GM21447 (cell line): ENCODE measurements at regions not wholly inside any gene's neighbourhood (a gene's known extent, or its start where the extent isn't known, plus 50 kb on each side); places are given as distances from the start of the nearest gene placed in this dataset.

Experiments used
- ATAC-seq: cut with Tn5 transposase; IDR thresholded peaks from one replicate; pipeline ENCODE4 v1.9.1; 2021; ENCODE audit not compliant: unreplicated experiment

DNA sequence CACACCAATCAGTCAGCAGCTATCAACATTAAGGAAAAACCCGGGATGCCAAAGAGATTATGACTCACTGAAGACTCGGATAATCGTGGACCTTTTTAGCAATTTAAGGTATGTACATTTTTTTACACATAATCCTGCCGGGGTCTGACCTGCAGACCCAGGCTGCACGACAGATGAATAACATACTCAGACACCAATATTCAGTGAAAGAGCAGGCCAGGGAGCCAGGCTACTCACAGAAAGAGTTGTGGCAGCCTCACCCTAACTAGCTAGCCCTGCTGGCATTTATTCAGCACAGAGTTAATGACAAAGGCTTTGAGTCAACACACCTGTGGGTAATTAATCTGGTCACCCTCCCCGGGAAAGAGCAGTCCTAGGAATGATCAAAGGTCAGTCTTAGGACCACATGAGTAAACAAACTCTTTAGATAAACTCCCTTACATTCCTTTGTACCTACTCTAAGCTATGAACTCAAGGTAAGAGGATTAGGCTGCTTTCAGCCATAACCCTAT is 727.5 kb downstream of the TBL1XR1 start:
- ATAC-seq = no peak

DNA sequence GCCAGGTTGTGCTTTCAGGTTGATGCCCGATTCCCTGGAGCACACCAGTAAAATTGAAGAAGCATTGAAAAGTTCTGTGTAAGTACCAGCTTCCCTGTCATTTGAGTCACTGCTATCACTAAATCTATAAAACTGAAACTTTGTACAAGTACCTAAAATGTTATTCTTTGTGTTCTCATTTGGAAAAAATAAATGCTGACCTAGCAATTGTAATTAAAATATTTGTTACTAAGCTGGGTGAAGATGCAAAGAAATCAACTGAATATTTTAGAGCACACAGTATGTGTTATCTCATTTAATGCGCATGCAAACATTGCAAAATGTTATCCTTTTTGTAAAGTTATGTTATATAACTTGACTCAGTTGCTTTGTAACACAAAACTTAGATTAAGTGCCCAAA is 733.7 kb downstream of the TBL1XR1 start:
- ATAC-seq = no peak

DNA sequence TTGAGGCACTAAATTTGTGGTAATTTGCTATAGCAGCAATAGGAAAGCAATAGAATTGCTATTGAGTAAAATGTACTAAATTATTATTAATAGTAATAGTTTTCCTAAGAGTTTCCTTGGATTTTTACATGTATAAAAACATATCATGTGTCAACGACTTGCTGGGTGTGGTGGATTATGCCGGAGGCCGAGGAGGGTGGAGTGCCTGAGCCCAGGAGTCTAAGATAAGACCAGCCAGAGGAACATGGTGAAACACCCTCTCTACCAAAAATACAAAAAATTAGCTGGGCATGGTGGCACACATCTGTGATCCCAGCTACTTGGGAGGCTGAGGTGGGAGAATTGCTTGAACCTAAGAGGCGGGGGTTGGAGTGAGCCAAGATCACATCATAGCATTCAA is 749.9 kb downstream of the TBL1XR1 start:
- ATAC-seq = no peak

DNA sequence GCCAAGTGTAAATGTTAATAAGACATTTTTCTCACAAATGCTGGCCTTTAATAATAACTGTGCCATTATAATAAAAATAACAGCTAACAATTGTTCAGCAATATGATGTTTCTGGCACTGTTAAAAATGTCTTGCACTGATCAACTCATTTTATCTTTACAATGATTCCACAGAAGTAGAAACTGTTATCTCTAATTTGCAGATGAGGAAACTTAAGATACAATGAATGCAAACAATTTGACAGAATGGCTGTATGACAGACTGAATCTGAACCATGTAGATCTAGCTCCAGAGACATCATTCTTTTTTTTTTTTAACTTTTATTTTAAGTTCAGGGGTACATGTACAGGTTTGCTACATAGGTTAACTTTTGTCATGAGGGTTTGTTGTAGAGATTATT is 755.0 kb downstream of the TBL1XR1 start:
- ATAC-seq = no peak

DNA sequence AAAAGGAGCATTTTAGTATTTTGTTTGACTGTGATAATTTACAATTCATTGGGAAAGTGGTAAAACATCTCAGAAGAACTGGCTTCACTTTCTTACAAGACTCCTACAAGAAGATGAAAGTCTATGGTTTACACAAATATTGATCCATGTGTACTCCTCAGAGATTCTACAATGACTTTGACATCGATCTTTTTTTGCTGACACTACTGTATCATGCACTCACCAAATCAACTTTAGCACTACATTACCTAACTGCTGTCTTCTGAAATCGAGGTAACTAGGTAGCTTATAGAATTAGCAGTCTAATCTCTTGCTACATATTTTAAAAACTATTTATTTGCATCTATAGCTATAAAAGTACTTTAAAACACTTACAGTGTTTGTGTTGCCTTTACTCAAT is 757.6 kb downstream of the TBL1XR1 start:
- ATAC-seq = no peak

DNA sequence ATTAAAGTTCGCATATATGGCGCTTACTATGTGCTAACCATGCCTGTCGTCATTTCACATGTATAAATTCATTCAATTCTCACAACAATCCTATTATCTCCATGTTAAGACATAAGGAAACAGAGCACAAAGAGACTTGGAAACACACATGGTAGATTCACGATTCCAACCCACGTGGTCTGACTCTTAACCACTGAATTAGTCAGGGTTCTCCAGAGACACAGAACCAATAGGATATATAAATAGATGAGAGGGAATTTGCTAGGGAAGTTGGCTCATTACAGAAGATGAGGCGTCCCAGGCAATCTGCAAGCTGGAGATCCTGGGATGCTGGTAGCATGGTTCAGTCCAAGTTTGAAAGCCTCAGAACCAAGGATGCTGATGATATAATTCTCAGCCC is 765.3 kb downstream of the TBL1XR1 start:
- no peak for ATAC-seq

DNA sequence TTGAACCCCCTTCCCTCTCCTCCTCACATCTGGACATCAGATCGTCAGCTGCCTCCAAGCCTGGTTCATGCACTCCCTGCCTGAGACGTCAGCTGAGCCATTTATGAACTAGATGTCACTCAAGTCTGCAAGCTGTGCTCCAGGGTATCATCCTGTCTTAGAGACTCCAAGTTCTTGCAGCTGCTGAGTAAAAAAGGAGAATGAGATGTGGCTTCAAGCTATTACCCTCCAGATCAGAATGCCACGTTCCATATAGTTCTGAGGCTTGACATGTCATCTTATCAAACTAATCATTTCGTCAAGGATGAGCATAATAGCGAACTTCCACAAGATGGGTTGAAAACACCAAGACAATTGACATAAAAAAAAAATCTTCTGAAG is 766.3 kb downstream of the TBL1XR1 start:
- ATAC-seq = no peak

DNA sequence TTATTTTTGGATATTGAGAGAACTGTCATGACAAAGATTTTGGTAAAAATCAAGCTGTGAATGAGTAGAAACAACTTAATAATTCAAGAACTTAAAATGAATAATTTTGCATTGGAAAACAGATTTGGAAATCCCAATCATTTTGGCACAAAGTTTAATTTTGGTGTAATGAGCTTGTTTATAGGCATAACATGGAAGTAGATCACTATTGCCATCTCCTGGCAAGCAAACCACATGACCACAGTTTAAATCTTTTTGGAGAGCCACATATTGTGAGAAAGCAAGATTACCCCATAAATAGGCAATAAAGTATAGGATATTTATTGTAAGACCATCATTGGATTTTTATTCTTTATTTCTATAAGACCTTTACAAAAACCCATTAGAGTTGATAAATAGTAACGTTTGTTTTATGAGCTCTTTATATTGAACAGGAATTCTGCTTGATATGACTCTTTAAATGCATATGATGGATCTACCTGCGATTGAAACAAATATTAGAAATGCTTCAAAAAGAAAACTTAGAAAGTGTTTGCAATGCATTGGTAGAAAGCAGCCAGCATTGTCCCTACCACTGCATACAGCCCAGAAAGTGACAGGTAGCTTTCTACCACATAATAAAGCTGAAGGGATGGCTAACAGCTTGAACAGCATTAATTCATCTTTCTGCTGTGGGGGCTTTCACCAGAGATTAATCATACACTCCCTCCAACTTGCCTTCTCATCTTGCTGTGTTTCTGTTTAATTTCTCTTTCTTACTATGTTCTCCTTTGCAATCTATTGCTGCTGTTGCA is 766.8 kb downstream of the TBL1XR1 start:
- ATAC-seq = no peak

DNA sequence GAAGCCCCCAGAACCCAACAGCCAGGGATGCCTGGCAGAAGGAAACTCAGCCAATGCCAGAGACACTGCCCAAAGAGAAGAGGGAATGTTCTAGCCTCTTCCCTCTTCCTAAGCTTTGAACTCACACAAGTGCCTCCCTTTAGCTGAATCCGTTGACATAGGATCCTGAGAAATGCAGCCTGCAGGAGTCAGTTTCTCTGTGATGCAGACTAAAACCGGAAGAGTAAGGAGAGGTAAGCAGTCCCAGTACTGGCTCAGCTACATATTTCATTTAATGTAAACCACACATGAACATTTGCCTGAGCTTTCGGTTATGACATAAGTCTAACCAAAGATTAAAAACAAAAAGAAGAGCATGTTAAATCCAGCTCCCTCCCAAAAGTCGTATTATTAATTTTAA is 768.7 kb downstream of the TBL1XR1 start:
- ATAC-seq = no peak

DNA sequence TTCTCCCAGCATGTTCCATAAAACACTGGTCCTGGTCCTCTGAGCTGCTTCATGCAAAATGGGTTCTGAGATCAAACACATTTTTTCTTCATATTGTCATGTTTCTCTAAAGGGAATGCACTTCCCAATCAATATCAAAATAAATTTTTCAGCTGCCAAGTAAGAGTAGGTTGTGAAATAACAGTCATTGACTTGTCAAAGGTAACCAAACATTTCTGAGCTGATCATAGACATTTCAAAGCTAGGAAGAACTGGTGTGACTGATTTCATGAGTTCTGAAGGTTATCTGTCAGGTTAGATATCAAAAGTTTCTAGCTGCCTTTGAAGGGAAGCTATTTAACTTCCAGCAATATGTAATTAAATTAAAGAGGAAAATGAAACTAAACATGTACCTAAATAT is 770.9 kb downstream of the TBL1XR1 start:
- ATAC-seq = no peak

DNA sequence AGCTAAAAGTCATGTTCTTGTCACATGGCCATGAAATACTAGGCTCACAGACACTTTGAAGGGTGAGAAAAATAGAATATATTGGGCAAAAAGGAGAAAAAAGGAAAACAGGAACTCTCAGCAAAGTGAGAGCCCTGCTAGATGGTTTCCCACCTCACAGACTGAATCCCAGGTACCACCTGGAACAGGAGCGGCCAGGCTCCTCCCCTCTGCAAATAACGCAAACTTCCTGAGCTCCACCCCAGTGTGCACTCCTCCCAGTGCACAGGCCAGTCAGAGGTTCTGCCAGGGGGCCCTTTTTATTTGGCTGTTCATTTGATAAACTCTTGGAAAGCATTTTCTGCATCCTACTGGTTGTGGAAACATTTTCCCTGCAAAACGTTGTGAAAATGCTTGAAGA is 780.4 kb downstream of the TBL1XR1 start:
- no peak for ATAC-seq

DNA sequence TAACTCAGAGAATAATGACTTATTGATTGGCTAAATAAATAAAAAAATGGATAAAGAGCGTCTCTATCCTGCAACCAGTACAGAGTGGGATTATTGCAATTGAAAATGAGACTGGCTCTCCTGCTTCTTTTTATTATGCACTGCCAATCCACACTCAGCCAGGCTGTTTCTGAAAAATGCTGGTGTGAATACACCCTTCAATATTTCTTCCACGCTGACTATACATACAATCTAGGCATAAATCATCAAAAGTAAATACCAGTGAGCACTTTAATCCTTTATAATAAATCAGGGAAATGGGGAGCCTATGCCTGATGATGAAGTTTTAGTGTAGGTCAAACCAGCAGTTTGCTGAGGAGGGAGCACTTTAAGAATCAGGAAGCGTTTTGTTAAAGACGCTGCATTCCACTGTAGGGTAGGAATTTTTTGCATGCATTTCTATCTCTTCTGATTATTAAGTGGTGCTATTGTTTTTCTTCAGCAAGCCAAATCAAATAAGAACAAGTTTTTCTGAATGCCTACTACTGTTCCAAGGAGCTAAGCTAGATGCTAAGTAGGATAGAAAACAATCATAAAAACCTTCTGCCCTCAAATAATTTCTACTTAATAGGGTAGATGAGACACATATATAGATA is 781.5 kb downstream of the TBL1XR1 start:
- ATAC-seq = no peak

DNA sequence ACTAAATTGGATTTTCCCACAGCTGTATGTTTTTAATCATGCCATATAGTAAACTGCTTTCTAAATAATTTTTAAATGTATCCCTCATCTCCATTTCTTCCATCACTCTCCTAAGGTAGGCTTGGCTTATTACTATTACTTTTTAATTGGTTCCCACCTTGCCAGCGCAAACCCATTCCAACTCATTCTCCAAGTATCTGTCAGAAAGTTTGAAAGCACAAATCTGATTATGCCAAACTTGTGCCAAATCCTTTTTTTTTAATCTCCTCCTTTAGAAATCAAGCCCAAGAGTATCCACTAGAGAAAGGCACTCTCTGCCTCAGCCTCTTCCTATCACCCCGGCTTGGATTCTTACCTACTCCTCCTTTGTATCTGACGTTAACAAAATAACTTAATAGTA is 784.5 kb downstream of the TBL1XR1 start:
- no peak for ATAC-seq

DNA sequence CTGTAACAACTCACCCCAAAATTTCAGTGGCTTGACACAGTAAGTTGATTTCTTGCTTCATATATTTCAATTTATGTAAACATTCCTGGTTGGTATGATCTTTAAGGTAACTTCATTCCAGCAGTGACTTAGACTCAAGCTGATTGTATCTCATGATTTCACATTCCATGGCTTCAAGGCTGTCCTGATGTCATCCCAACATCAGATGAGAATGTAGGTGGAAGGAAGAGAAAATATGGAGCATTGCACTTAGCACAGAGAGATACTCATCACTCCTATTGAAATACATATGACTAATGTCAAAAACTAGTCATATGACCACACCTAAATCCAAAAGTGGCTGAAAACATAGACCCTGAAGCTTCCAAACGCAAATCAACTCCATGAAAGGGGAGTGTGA is 793.8 kb downstream of the TBL1XR1 start:
- ATAC-seq = no peak

DNA sequence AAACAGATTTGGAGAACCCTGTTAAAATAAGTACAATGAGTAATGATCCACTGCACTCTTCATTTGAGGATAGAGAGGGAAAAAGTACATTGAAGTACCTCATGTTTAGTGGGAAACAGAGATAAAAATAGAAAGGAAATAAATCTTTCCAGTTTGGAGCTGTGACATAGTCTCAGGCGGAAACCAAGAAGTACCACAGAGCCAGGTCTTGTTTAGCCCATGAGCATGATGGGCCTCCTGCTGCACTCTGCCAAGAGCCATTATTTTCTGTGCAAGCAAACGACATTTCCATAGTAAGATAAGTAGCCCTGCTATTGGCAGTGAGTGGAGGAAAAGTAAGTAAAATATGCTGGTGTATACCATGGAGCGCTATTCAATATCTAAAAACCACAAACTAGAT is 796.1 kb downstream of the TBL1XR1 start:
- no peak for ATAC-seq

DNA sequence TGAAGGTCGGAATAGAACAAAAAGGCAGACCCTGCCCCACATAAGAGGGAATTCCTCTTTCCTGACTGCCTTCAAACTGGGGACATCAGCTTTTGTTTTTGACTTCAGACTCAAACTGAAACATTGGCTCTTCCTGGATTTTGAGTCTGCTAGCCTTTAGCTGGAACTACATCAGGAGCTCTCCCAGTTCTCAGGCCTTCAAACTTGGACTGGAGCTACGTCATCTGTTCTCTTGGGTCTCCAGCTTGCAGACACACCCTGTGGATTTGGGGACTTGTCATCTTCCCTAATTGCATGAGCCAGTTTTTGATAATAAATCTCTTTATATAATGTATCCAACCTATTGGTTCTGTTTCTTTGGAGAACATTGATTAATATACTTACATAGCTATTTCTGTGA is 798.1 kb downstream of the TBL1XR1 start:
- ATAC-seq = no peak

DNA sequence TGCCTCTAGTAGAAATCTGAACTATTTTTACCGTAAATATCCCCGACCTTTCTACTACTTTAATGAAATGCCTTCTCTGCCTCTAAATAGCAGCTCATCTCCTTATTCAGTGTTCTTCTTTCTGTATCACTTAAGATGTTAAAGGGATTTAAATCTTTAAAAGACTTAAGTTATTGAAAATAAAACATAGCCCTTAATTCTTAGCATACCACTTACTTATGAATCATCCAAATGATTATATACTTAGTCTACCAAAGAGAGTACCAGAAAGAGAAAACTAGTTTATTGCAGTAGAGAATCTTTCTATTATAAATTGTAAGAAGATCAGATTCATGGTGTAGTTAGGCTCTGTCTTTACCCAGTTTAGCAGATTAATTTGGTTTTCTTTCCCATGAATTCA is 802.0 kb downstream of the TBL1XR1 start:
- ATAC-seq = no peak

DNA sequence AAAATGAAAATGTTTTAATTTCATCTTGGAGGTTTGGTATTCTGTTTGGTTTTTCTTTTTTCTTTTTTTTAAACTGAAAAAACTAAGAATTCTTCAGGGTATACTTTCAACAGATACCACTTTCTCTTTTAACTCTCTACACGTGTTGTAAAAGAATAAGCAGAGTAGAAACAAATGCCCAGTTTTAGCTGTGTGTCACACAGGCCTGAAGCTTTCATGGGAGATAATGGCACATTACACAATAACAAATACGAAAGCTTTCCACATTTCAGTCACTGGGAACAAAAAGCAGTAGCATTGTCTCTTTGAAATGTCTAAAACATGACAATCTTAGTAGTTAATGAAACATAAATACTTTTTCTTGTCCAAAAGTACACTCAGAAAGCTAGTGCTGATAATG is 818.5 kb downstream of the TBL1XR1 start:
- no peak for ATAC-seq

DNA sequence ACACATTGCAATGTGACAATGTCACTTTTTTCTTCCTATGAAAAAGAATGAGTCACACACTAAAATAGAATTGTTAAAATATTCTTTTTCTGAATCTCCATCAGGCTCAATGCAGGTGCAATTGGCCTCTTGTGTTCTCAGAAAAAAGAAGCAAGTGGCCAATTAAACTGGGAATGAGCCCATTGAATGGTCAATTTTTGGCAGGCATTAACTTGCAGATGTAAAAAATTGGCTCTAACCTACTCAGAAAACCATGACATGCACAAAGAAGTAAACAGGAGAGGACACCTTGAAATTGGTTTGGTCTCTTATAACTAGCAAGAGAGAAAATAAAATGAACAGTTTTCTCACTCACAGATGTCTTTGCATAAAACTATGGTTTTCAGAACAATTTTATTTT is 820.8 kb downstream of the TBL1XR1 start:
- ATAC-seq = no peak

DNA sequence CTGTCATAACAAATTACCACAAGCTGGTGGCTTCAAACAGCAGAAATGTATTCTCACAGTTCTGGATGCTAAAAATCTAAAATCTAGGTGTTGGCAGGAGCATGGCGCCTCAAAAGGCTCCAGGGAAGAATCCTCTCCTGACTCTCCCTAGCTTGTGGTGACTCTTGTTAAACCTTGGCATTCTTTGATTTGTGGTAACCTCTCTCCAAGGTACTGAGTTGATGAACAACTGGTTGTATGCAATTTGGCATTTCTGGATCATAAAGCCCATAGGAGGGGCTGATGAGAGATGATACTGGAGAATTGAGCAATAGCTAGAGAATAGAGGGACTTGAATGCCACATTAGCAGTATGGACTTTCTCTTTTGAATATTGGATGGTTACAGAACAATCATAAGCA is 821.8 kb downstream of the TBL1XR1 start:
- ATAC-seq = no peak

DNA sequence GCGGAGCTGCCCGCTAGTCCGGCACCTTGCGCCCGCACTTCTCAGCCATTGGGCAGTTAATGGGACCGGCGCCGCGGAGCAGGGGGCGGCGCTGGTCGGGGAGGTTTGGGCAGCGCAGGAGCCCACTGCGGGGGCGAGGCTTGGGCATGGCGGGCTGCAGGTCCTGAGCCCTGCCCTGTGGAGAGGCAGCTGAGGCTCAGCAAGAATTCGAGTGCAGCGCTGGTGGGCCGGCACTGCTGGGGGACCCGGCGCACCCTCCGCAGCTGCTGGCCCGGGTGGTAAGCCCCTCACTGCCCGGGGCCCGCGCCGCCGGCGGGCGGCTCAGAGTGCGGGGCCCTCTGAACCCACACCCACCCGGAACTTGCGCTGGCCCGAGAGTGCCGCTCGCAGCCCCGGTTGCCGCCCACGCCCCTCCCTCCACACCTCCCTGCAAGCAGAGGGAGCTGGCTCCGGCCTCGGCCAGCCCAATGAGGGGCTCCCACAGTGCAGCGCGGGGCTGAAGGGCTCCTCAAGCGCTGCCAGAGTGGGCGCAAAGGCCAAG is 835.0 kb downstream of the TBL1XR1 start:
- no peak for ATAC-seq

DNA sequence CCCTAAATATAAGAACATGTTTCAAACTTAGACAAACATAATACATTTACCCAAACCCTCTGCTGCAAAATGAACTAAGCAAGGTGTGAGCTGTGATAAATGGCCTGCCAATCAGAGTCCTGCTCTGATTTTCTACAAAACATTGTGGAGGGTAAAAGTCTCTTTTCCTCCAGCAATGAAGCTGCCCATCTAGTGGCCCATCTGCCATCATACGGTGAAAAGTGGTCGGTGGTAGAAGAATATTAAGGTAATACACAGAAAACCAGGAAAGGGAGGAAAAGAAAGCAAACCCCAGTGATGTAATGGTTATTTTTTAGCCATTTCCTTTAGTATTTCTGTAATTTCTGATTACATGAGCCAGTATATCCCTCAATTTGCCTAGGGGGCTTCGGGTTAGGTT is 838.1 kb downstream of the TBL1XR1 start:
- ATAC-seq = no peak
